ENCODE measurements at regions not wholly inside any gene's neighbourhood (a gene's known extent, or its start where the extent isn't known, plus 50 kb on each side); places are given as distances from the start of the nearest gene placed in this dataset.

- Histone ChIP-seq H3K27me3 (ENCODE audit: control insufficient read depth in 1 of 2, insufficient read depth in 2 of 2, low read length in 2 of 2) (peaks cover 6 to 20% of the 10 kb centered on the region in 2 experiments; a peak in 4 of 5 replicates), H3K27ac (ENCODE audit: extremely low read length, insufficient read depth, low read length) (no peak overlapping the region), H3K9me3 (ENCODE audit: low read length) (no peaks in the 10 kb centered on the region), H3K36me3 (replicated peaks in 1 of 2; ENCODE audit: control insufficient read depth in 1 of 2, insufficient read depth in 2 of 2, low read length in 2 of 2) (no peaks in the 10 kb centered on the region), H3K4me1 (ENCODE audit: insufficient read depth, low read length) (no peaks in the 10 kb centered on the region), H3K4me2 (ENCODE audit: low read depth, low read length) (no peak overlapping the region), H4K20me1 (ENCODE audit: insufficient read depth, low read length) (no peaks in the 10 kb centered on the region), H3K4me3 (replicated peaks in 1 of 3; ENCODE audit: insufficient read depth in 1 of 3, low read depth in 2 of 3, low read length in 3 of 3) (no peak overlapping the region), H3K79me2 (ENCODE audit: insufficient read depth, low read length) (no peaks in the 10 kb centered on the region), H3K9ac (ENCODE audit: insufficient read depth, low read depth, low read length) (no peak overlapping the region), H2AFZ (ENCODE audit: low read length) (no peak overlapping the region)
- 27% methylated on average over 3 of the region's 3 CpGs for WGBS (ENCODE audit: low lambda C conversion rate)
- no peak for ATAC-seq
- POLR2A ChIA-PET, result no interaction called here
- no peak for FAIRE-seq
- no TSS peak for BruUV-seq (replicated peaks)
- TF ChIP-seq, protein P1, sequence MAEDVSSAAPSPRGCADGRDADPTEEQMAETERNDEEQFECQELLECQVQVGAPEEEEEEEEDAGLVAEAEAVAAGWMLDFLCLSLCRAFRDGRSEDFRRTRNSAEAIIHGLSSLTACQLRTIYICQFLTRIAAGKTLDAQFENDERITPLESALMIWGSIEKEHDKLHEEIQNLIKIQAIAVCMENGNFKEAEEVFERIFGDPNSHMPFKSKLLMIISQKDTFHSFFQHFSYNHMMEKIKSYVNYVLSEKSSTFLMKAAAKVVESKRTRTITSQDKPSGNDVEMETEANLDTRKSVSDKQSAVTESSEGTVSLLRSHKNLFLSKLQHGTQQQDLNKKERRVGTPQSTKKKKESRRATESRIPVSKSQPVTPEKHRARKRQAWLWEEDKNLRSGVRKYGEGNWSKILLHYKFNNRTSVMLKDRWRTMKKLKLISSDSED (CRISPR knock-in tag; IDR thresholded peaks at IDR 0.05), result no peak
- no peak for TF ChIP-seq PHF21A (CRISPR knock-in tag; IDR thresholded peaks at IDR 0.05)
- TF ChIP-seq TBX3 (IDR thresholded peaks at IDR 0.05; ENCODE audit: borderline replicate concordance), result no peak
- no peak for TF ChIP-seq SMAD3 (CRISPR knock-in tag; IDR thresholded peaks at IDR 0.05)
- TF ChIP-seq ZNF737 (CRISPR knock-in tag; IDR thresholded peaks at IDR 0.05; ENCODE audit: borderline replicate concordance), result no peak
- TF ChIP-seq ASH2L (IDR thresholded peaks at IDR 0.05; ENCODE audit: insufficient read length, low read depth, low read length), result no peak
- TF ChIP-seq RAD51 (IDR thresholded peaks at IDR 0.05; ENCODE audit: borderline replicate concordance), result no peak
- no peak for TF ChIP-seq ZNF530 (CRISPR knock-in tag; IDR thresholded peaks at IDR 0.05; ENCODE audit: low read depth)
- TF ChIP-seq MAX (IDR thresholded peaks at IDR 0.05), result no peak
- no peak for TF ChIP-seq ZNF564 (CRISPR knock-in tag; IDR thresholded peaks at IDR 0.05)
- TF ChIP-seq ZNF550 (CRISPR knock-in tag; IDR thresholded peaks at IDR 0.05; ENCODE audit: borderline replicate concordance), result no peak
- no peak for TF ChIP-seq KDM1A (CRISPR knock-in tag; IDR thresholded peaks at IDR 0.05)
- intact Hi-C loops (cut with micrococcal nuclease; ENCODE audit: unreplicated experiment) (no loop called here), in situ Hi-C loops (cut with HindIII; ENCODE audit: extremely low pct_ligation_motif_present, low pct_unique_long_range_greater_than_20kb) (no loop called here)
- DNase-seq (ENCODE audit: low spot score), result no peak
- CTCF ChIA-PET (ENCODE audit: low intra/inter-chr PET ratio, low total read pairs), result no interaction called here
Observed at GRCh38 chr20:20989081-20989480, 117.1 kb downstream of the LINC00237 start.
